T-cell (primary cell): ENCODE measurements at regions not wholly inside any gene's neighbourhood (a gene's known extent, or its start where the extent isn't known, plus 50 kb on each side); places are given as distances from the start of the nearest gene placed in this dataset.

Experiments
- ATAC-seq, 4 experiments: fragments of 200-7000 bp in 3 of 4; fragments of 150-1000 bp in 1 of 4; cut with Tn5 transposase; replicated peaks in 1 of 4; 1 replicate in 3 of 4; 2 replicates in 1 of 4; pipeline ENCODE4 v1.10.0; 2021; ENCODE audit warnings: moderate library complexity in 3 of 4, mild to moderate bottlenecking in 2 of 4, moderate number of reproducible peaks in 1 of 4
- CTCF ChIA-PET, 2 donors: fragments of 300-600 bp; sonication (Branson Sonifier 250); formaldehyde crosslinking; loops; one replicate each; lab custom pipeline; 2022; ENCODE audit warnings: antibody characterized with exemption in 2 of 2; lab: Charles Lee
- POLR2A ChIA-PET, 2 donors: fragments of 300-600 bp; sonication (Branson Sonifier 250); formaldehyde crosslinking; loops; one replicate each; lab custom pipeline; 2022; ENCODE audit warnings: antibody characterized with exemption in 2 of 2; lab: Charles Lee
- DNase-seq, 35 experiments: peaks; one replicate each; pipeline versions ENCODE4 v3.0.0 to v3.0.0-alpha.2; 2013 to 2023
- H3K27ac ChIP-seq: one replicate; pipeline ENCODE4 v1.5.1; 2013; ENCODE audit warnings: low read length
- H3K27me3 ChIP-seq, 2 experiments: replicated peaks in 1 of 2; 1 replicate in 1 of 2; 2 replicates in 1 of 2; pipeline versions ENCODE4 v1.6.1 to v1.7.0; 2013; ENCODE audit warnings: low read length in 1 of 2, mixed read lengths in 1 of 2; ENCODE audit not compliant: control insufficient read depth in 2 of 2, insufficient read depth in 2 of 2; ENCODE audit errors: extremely low read depth in 1 of 2
- H3K36me3 ChIP-seq, 2 donors: 1 replicate in 1 of 2; 2 replicates in 1 of 2; pipeline versions ENCODE4 v1.6.1 to v1.7.0; 2013; ENCODE audit warnings: low read length in 1 of 2; ENCODE audit not compliant: control insufficient read depth in 2 of 2, insufficient read depth in 1 of 2; ENCODE audit errors: extremely low read depth in 1 of 2
- H3K4me1 ChIP-seq, 2 experiments: 1 replicate in 1 of 2; 2 replicates in 1 of 2; pipeline versions ENCODE4 v1.6.1 to v1.7.0; 2013; ENCODE audit warnings: low read length in 2 of 2, mixed read lengths in 1 of 2; ENCODE audit not compliant: insufficient read depth in 2 of 2, control insufficient read depth in 1 of 2; ENCODE audit errors: extremely low read depth in 1 of 2
- H3K4me3 ChIP-seq, 2 donors: 1 replicate in 1 of 2; 2 replicates in 1 of 2; pipeline versions ENCODE4 v1.5.1 to v1.7.0; 2013; ENCODE audit warnings: mild to moderate bottlenecking in 2 of 2, low read length in 1 of 2, moderate library complexity in 1 of 2; ENCODE audit not compliant: control insufficient read depth in 1 of 2; ENCODE audit errors: extremely low read depth in 1 of 2
- H3K9me3 ChIP-seq: 2 replicates; pipeline ENCODE4 v1.7.0; 2013
- H3K27ac Mint-ChIP-seq, 2 donors: one replicate each; pipeline ENCODE4 v1.8.0; 2020 to 2021; ENCODE audit warnings: mild to moderate bottlenecking in 2 of 2, mixed read lengths in 2 of 2
- H3K27me3 Mint-ChIP-seq, 2 donors: one replicate each; pipeline ENCODE4 v1.8.0; 2021 to 2022; ENCODE audit warnings: mixed read lengths in 2 of 2
- H3K36me3 Mint-ChIP-seq: one replicate; pipeline ENCODE4 v1.8.0; 2021; ENCODE audit warnings: mixed read lengths
- H3K4me1 Mint-ChIP-seq, 3 donors: one replicate each; pipeline ENCODE4 v1.8.0; 2020 to 2022; ENCODE audit warnings: mixed read lengths in 3 of 3, mild to moderate bottlenecking in 1 of 3
- H3K4me3 Mint-ChIP-seq, 3 donors: one replicate each; pipeline ENCODE4 v1.8.0; 2020 to 2022; ENCODE audit warnings: mild to moderate bottlenecking in 3 of 3, mixed read lengths in 3 of 3, moderate library complexity in 3 of 3
- H3K9me3 Mint-ChIP-seq, 3 donors: one replicate each; pipeline ENCODE4 v1.8.0; 2020 to 2022; ENCODE audit warnings: mixed read lengths in 3 of 3
- WGBS: methylation state at CpG from one replicate; pipeline ENCODE4 v1.1.5; 2013; ENCODE audit warnings: missing lambda C conversion rate; ENCODE audit not compliant: insufficient coverage; 5-methylcytosine and 5-hydroxymethylcytosine counted together

DNA sequence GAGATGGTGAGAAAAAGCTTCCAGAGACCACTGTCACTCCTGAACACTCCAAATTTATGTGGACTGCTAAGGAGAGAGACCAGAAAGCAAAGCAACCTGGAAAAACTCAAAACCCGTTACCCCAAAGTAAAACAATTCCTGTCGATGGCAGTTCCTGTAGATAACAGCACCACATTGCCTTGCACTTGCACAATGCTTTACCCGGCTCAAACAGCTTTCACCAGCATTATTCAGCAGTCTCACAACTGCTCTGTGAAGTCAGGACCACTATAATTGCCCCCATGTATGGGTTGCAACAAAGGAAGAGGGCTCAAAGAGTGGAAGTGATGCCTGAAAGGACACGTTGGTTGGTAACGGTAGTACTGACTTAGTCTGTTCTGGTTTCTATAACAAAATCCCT, 234.8 kb downstream of the BCOR start:
- Mint-ChIP-seq H3K27ac (no peak overlapping the region), H3K36me3 (no peaks in the 10 kb centered on the region), H3K4me1 (peaks cover 12 to 29% (median 23%) of the 10 kb centered on the region in 3 donors), H3K27me3 (no peaks in the 10 kb centered on the region), H3K4me3 (no peak overlapping the region), H3K9me3 (no peaks in the 10 kb centered on the region)
- no peak for ATAC-seq
- no peak overlapping the region for H3K4me3 ChIP-seq
- H3K27me3 ChIP-seq, result no peaks in the 10 kb centered on the region
- ChIA-PET CTCF (no interaction called here), POLR2A (interaction anchor here in 1 of 2 donors (0.6 kb wide), 1 partner anchor 9 kb away, joined by 4 read pairs; no protein-coding TSS in a partner anchor)
- DNase-seq, result no peak
- H3K4me1 ChIP-seq, result peaks cover 5 to 22% of the 10 kb centered on the region in 2 experiments
- H3K36me3 ChIP-seq, result no peaks in the 10 kb centered on the region
- H3K27ac ChIP-seq, result no peak overlapping the region
- no peaks in the 10 kb centered on the region for H3K9me3 ChIP-seq
- WGBS, result no CpG with 5 or more reads among the region's 5 CpGs

DNA sequence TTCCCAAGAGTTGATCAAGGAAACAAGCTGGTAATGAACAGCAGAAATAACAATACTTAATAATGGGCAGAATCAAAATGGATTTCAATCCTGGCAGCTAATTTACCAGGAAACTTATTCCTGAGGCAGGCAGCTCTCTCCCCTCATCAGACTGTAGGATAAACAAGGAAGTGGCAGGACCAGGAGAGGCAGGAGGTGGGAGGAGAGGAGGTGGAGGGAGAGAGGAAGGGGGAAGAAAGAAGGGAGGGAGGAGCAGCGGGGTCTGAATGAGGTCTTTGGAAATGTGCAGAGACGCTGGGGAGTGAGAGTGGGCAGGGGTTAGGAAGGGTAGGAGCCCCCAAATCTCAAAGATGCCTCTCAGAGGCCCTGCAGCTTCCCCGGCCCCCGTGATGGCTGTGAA, 231.5 kb downstream of the BCOR start:
- DNase-seq (no peak), ATAC-seq (no peak)
- no peaks in the 10 kb centered on the region for H3K9me3 Mint-ChIP-seq
- ChIA-PET POLR2A (interaction anchor here in 1 of 2 donors (0.8 kb wide), 1 partner anchor 12 kb away, joined by 4 read pairs; no protein-coding TSS in a partner anchor), CTCF (no interaction called here)
- Histone ChIP-seq H3K4me1 (peaks cover 0 to 20% of the 10 kb centered on the region in 2 experiments), H3K9me3 (no peaks in the 10 kb centered on the region), H3K4me3 (no peak overlapping the region), H3K27me3 (no peaks in the 10 kb centered on the region), H3K27ac (no peak overlapping the region), H3K36me3 (no peaks in the 10 kb centered on the region)
- peaks cover 17 to 28% (median 23%) of the 10 kb centered on the region in 3 donors for H3K4me1 Mint-ChIP-seq
- H3K4me3 Mint-ChIP-seq, result no peak overlapping the region
- H3K27ac Mint-ChIP-seq, result no peak overlapping the region
- no peaks in the 10 kb centered on the region for H3K27me3 Mint-ChIP-seq
- no peaks in the 10 kb centered on the region for H3K36me3 Mint-ChIP-seq
- no CpG with 5 or more reads among the region's 4 CpGs for WGBS

DNA sequence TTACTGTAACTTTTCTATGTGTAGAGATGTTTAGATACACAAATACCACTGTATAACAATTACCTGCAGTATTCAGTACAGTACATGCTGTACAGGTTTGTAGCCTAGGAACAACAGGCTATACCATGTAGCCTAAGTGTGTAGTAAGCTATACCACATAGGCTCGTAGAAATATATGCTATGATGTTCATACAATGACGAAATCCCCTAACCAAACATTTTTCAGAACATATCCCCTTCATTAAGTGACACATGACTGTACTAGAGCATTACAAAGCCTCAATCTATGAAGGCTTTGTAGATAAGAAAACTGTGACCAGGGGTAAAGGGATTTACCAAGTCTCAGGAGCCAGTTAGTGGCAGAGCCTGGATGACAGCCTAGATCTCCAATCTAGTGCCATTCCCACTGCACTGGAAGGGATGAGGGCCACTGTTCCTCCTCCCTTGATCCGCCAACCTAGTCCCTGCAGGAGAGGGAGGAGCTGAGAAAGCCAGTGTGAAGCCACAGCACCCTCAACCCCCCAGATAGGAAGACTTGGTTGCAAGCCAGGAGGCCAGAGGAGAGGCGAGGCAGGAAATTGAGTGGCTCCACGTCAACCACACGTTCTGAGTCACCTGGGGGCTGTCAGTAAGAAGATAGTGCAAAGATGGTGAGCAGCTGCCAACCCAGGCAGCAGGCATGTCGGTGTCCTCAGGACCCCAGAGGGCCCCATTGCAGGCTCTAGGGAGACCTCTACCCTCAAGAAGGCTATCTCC, 227.7 kb downstream of the BCOR start:
- peak; percentile 87 to 94 (median 92) for ATAC-seq
- Mint-ChIP-seq H3K27me3 (no peaks in the 10 kb centered on the region), H3K9me3 (no peaks in the 10 kb centered on the region), H3K27ac (peak overlapping the region; percentile 24 to 73), H3K4me1 (peaks cover 24 to 33% (median 32%) of the 10 kb centered on the region in 3 donors), H3K36me3 (no peaks in the 10 kb centered on the region), H3K4me3 (peak overlapping the region; percentile 10 to 64 (median 36))
- Histone ChIP-seq H3K27ac (peak overlapping the region; percentile 65), H3K9me3 (no peaks in the 10 kb centered on the region), H3K4me1 (peaks cover 0 to 25% of the 10 kb centered on the region in 2 experiments), H3K36me3 (no peaks in the 10 kb centered on the region), H3K27me3 (no peaks in the 10 kb centered on the region), H3K4me3 (no peak overlapping the region)
- POLR2A ChIA-PET, result interaction anchor here (0.6 to 1.0 kb wide), 3 partner anchors 13 to 301 kb away, joined by 3 to 8 read pairs (median 3); no protein-coding TSS in a partner anchor
- WGBS, result 0% methylated on average over 2 of the region's 7 CpGs
- CTCF ChIA-PET, result no interaction called here
- peak; percentile 32 to 81 (median 56) for DNase-seq

DNA sequence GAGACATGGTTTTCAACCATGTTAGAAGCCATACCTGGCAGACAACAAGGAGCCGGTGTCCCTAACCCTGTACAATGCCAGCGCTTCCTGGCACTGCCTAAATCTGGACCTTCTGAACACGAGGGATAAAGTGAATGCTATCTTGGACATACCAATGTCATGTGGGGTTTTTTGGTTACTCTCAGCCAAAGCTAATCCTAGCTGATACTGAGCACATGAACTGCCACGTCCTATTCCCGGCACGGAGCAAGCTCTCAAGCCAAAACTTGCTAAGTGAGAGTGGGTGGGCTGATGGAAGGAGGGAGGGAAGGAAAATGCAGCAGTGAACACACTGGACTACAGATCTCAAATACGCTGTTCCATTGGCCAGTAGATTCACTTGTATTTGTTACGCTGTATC, 226.1 kb downstream of the BCOR start:
- Mint-ChIP-seq H3K4me1 (peaks cover 24 to 32% (median 31%) of the 10 kb centered on the region in 3 donors), H3K36me3 (no peaks in the 10 kb centered on the region), H3K27me3 (no peaks in the 10 kb centered on the region), H3K4me3 (no peak overlapping the region), H3K27ac (no peak overlapping the region), H3K9me3 (no peaks in the 10 kb centered on the region)
- H3K4me3 ChIP-seq, result no peak overlapping the region
- CTCF ChIA-PET, result no interaction called here
- H3K36me3 ChIP-seq, result no peaks in the 10 kb centered on the region
- H3K4me1 ChIP-seq, result peaks cover 0 to 25% of the 10 kb centered on the region in 2 experiments
- H3K27me3 ChIP-seq, result no peaks in the 10 kb centered on the region
- ATAC-seq (no peak), DNase-seq (no peak)
- H3K9me3 ChIP-seq, result no peaks in the 10 kb centered on the region
- H3K27ac ChIP-seq, result no peak overlapping the region
- 100% methylated on average over 2 of the region's 8 CpGs for WGBS
- POLR2A ChIA-PET, result no interaction called here

DNA sequence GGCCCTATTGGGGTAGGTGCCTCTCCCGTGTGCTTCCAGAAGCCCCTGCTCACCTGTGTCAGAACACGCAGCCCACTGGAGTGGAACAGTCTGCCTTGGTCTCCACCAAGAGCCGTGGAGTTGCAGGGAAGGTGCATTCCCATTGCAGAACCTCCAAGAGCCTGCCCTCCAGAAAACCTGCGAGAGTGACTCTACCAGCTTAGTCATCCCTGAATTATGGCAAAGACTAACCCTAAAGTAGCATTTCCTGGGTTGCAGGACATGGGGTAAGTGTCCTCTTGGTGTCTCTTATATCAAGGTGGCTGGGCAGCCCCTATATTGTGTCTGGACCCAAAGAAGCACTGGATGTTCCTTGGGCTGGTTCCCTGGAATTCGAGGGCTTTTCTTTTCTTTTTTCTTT, 224.6 kb downstream of the BCOR start:
- Histone ChIP-seq H3K9me3 (no peaks in the 10 kb centered on the region), H3K4me3 (no peak overlapping the region), H3K27me3 (no peaks in the 10 kb centered on the region), H3K27ac (no peak overlapping the region), H3K4me1 (peaks cover 0 to 25% of the 10 kb centered on the region in 2 experiments), H3K36me3 (no peaks in the 10 kb centered on the region)
- ChIA-PET CTCF (no interaction called here), POLR2A (no interaction called here)
- DNase-seq, result no peak
- no peaks in the 10 kb centered on the region for H3K9me3 Mint-ChIP-seq
- WGBS, result 93% methylated on average over 2 of the region's 5 CpGs
- H3K36me3 Mint-ChIP-seq, result no peaks in the 10 kb centered on the region
- peaks cover 24 to 34% (median 31%) of the 10 kb centered on the region in 3 donors for H3K4me1 Mint-ChIP-seq
- ATAC-seq, result no peak
- no peak overlapping the region for H3K4me3 Mint-ChIP-seq
- no peak overlapping the region for H3K27ac Mint-ChIP-seq
- H3K27me3 Mint-ChIP-seq, result no peaks in the 10 kb centered on the region

DNA sequence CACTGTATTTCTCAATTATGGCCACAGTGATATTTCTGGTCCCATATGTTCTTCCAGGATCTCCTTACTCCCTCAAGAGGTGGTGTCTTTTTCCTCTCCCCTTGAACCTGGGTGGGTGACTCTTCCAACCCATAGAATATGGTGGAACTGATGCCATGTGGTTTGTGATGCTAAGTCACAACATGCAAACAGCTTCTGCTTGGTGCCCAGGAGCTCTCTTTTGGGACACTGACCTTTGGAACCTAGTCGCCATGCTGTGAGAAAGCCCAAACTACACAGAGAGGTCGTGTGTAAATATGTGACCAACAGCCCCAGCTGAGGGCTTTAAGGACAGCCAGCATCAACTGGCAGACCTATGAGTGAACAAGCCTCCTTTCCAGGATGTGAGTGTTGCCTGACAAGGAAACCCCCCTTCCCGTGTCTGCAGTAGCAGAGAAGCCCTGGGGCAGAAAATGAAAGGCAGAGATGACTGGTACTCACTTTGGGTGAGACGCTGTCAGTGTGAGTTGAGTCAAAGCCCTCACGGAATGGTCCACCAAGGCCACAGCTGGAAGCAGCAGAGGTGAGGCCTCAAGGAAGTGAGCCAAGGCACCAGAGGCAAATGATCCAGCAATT, 223.4 kb downstream of the BCOR start:
- peak in 4 of 35 experiments; percentile 3 to 44 (median 9) for DNase-seq
- no peak overlapping the region for H3K4me3 ChIP-seq
- H3K27me3 Mint-ChIP-seq, result no peaks in the 10 kb centered on the region
- 71% methylated on average over 1 of the region's 5 CpGs for WGBS
- no peaks in the 10 kb centered on the region for H3K9me3 ChIP-seq
- no peaks in the 10 kb centered on the region for H3K36me3 ChIP-seq
- ATAC-seq, result peak in 1 of 4 experiments; percentile 47
- H3K9me3 Mint-ChIP-seq, result no peaks in the 10 kb centered on the region
- CTCF ChIA-PET, result interaction anchor here in 1 of 2 donors (0.5 kb wide), 1 partner anchor 145 kb away, joined by 3 read pairs; no protein-coding TSS in a partner anchor
- H3K4me1 Mint-ChIP-seq, result peaks cover 18 to 33% (median 27%) of the 10 kb centered on the region in 3 donors
- POLR2A ChIA-PET, result no interaction called here
- no peak overlapping the region for H3K27ac Mint-ChIP-seq
- H3K27ac ChIP-seq, result no peak overlapping the region
- peaks cover 0 to 21% of the 10 kb centered on the region in 2 experiments for H3K4me1 ChIP-seq
- H3K4me3 Mint-ChIP-seq, result no peak overlapping the region
- H3K36me3 Mint-ChIP-seq, result no peaks in the 10 kb centered on the region
- no peaks in the 10 kb centered on the region for H3K27me3 ChIP-seq
